Fibroblast of lung (primary cell): ENCODE measurements at regions not wholly inside any gene's neighbourhood (a gene's known extent, or its start where the extent isn't known, plus 50 kb on each side); places are given as distances from the start of the nearest gene placed in this dataset.

Experiments
- DNase-seq, 2 donors: peaks; one replicate each; pipeline versions ENCODE4 v3.0.0 to v3.0.0-alpha.2; 2010; ENCODE audit warnings: low read depth in 2 of 2
- H2AFZ ChIP-seq: 2 replicates; pipeline ENCODE4 v1.5.1; 2012; ENCODE audit warnings: low read length, control low read depth, inconsistent platforms
- H3K27ac ChIP-seq: 2 replicates; pipeline ENCODE4 v1.5.1; 2011; ENCODE audit warnings: low read length, control low read depth; ENCODE audit not compliant: insufficient read depth
- H3K27me3 ChIP-seq: 2 replicates; pipeline ENCODE4 v1.5.1; 2011; ENCODE audit warnings: mild to moderate bottlenecking, low read length; ENCODE audit not compliant: control insufficient read depth, insufficient read depth
- H3K36me3 ChIP-seq: 2 replicates; pipeline ENCODE4 v1.5.1; 2011; ENCODE audit warnings: low read length; ENCODE audit not compliant: control insufficient read depth, insufficient read depth
- H3K4me1 ChIP-seq: 2 replicates; pipeline ENCODE4 v1.5.1; 2011; ENCODE audit warnings: low read length; ENCODE audit not compliant: control insufficient read depth, insufficient read depth; ENCODE audit errors: extremely low read depth
- H3K4me2 ChIP-seq: 2 replicates; pipeline ENCODE4 v1.5.1; 2011; ENCODE audit warnings: low read length, control low read depth; ENCODE audit not compliant: insufficient read depth; ENCODE audit errors: extremely low read depth
- H3K4me3 ChIP-seq, 4 experiments: fragments of 200-600 bp in 1 of 4; sonication (generic) in 1 of 4; replicated peaks in 1 of 4; 2 replicates each; pipeline ENCODE4 v1.5.1; 2011 to 2016; ENCODE audit warnings: low read length in 4 of 4, low read depth in 3 of 4, mild to moderate bottlenecking in 3 of 4, control low read depth in 2 of 4, inconsistent platforms in 1 of 4, mixed read lengths in 1 of 4; ENCODE audit not compliant: insufficient read depth in 1 of 4; ENCODE audit errors: control extremely low read depth in 1 of 4
- H3K79me2 ChIP-seq: 2 replicates; pipeline ENCODE4 v1.5.1; 2012; ENCODE audit warnings: mild to moderate bottlenecking, low read length, inconsistent platforms; ENCODE audit not compliant: control insufficient read depth, insufficient read depth
- H3K9ac ChIP-seq: 2 replicates; pipeline ENCODE4 v1.5.1; 2011; ENCODE audit warnings: mild to moderate bottlenecking, low read length, control low read depth; ENCODE audit not compliant: insufficient read depth
- H3K9me3 ChIP-seq: 2 replicates; pipeline ENCODE4 v1.5.1; 2012; ENCODE audit warnings: low read depth, low read length; ENCODE audit not compliant: control insufficient read depth, insufficient read depth
- H4K20me1 ChIP-seq: 2 replicates; pipeline ENCODE4 v1.5.1; 2011; ENCODE audit warnings: low read length; ENCODE audit not compliant: control insufficient read depth, insufficient read depth; ENCODE audit errors: extremely low read depth
- CTCF ChIP-seq, 2 donors: IDR thresholded peaks in 1 of 2; conservative IDR thresholded peaks in 1 of 2; 1 replicate in 1 of 2; 2 replicates in 1 of 2; pipeline ENCODE4 v1.5.1; 2011 to 2012; ENCODE audit warnings: low read length in 2 of 2, control low read depth in 1 of 2, inconsistent platforms in 1 of 2, low read depth in 1 of 2, mild to moderate bottlenecking in 1 of 2
- EZH2 ChIP-seq: IDR thresholded peaks from 2 replicates; pipeline ENCODE4 v1.5.1; 2012; ENCODE audit warnings: low read length, control low read depth, mild to moderate bottlenecking; ENCODE audit errors: missing control alignments

- peak in 1 of 2 donors; percentile 78 for DNase-seq
- H3K4me3 ChIP-seq: no peak overlapping the region
- TF ChIP-seq EZH2 (no peak), CTCF (conservative IDR thresholded peaks at IDR 0.05 in 1 of 2, IDR thresholded peaks at IDR 0.05 in 1 of 2; ENCODE audit: low read depth in 1 of 2, low read length in 2 of 2) (no peak)
Observed at GRCh38 chr5:41598011-41598410, 87.6 kb upstream of the PLCXD3 start.

GRCh38 chr5:41587668-41588067 is 77.3 kb upstream of the PLCXD3 start:
- Histone ChIP-seq H3K4me2 (no peak overlapping the region), H3K36me3 (no peaks in the 10 kb centered on the region), H4K20me1 (no peaks in the 10 kb centered on the region), H3K9me3 (no peaks in the 10 kb centered on the region), H3K27ac (no peak overlapping the region), H3K27me3 (no peaks in the 10 kb centered on the region), H2AFZ (no peak overlapping the region), H3K4me3 (no peak overlapping the region), H3K9ac (no peak overlapping the region), H3K4me1 (no peaks in the 10 kb centered on the region), H3K79me2 (no peaks in the 10 kb centered on the region)
- no peak for TF ChIP-seq EZH2
- no peak for TF ChIP-seq CTCF (conservative IDR thresholded peaks at IDR 0.05 in 1 of 2, IDR thresholded peaks at IDR 0.05 in 1 of 2; ENCODE audit: low read depth in 1 of 2, low read length in 2 of 2)
- DNase-seq: no peak

More at GRCh38 chr5:41598011-41598410, 87.6 kb upstream of the PLCXD3 start:
- Histone ChIP-seq H3K9me3 (no peaks in the 10 kb centered on the region), H3K9ac (no peak overlapping the region), H3K27ac (no peak overlapping the region), H4K20me1 (no peaks in the 10 kb centered on the region), H3K27me3 (no peaks in the 10 kb centered on the region), H3K36me3 (no peaks in the 10 kb centered on the region), H3K79me2 (no peaks in the 10 kb centered on the region), H2AFZ (no peak overlapping the region), H3K4me1 (no peaks in the 10 kb centered on the region), H3K4me2 (no peak overlapping the region)

GRCh38 chr5:41575110-41575779 is 64.8 kb upstream of the PLCXD3 start:
- Histone ChIP-seq H3K36me3 (no peaks in the 10 kb centered on the region), H3K4me3 (no peak overlapping the region), H3K4me1 (no peaks in the 10 kb centered on the region), H4K20me1 (no peaks in the 10 kb centered on the region), H3K27me3 (no peaks in the 10 kb centered on the region), H3K9ac (no peak overlapping the region), H3K4me2 (no peak overlapping the region), H3K79me2 (no peaks in the 10 kb centered on the region), H2AFZ (no peak overlapping the region), H3K27ac (no peak overlapping the region), H3K9me3 (no peaks in the 10 kb centered on the region)
- no peak for TF ChIP-seq CTCF (conservative IDR thresholded peaks at IDR 0.05 in 1 of 2, IDR thresholded peaks at IDR 0.05 in 1 of 2; ENCODE audit: low read depth in 1 of 2, low read length in 2 of 2)
- TF ChIP-seq EZH2: no peak
- DNase-seq: no peak
